ENCODE measurements at regions not wholly inside any gene's neighbourhood (a gene's known extent, or its start where the extent isn't known, plus 50 kb on each side); places are given as distances from the start of the nearest gene placed in this dataset.

DNA sequence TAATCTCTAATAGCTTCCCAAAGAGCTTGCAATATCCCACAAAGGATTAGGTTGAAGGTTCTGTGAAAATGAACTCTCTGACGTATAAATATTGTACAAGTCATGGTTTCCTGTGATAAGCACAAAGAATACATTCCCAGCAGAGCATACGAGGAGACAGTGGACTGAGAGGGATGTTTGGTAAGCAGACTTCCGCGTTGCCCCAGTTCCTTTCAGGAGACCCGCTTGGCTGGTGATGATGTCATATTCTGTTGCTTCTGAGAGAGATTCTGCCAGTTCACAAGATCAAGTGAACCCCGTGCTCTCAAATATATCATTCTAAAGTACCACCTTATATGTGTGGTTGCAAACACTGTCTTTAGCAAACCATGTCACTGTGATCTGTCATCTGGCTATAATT is 323.9 kb upstream of the CASK start:
- TF ChIP-seq, protein P1, sequence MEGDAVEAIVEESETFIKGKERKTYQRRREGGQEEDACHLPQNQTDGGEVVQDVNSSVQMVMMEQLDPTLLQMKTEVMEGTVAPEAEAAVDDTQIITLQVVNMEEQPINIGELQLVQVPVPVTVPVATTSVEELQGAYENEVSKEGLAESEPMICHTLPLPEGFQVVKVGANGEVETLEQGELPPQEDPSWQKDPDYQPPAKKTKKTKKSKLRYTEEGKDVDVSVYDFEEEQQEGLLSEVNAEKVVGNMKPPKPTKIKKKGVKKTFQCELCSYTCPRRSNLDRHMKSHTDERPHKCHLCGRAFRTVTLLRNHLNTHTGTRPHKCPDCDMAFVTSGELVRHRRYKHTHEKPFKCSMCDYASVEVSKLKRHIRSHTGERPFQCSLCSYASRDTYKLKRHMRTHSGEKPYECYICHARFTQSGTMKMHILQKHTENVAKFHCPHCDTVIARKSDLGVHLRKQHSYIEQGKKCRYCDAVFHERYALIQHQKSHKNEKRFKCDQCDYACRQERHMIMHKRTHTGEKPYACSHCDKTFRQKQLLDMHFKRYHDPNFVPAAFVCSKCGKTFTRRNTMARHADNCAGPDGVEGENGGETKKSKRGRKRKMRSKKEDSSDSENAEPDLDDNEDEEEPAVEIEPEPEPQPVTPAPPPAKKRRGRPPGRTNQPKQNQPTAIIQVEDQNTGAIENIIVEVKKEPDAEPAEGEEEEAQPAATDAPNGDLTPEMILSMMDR (IDR thresholded peaks at IDR 0.05), result no peak
- TF ChIP-seq POLR2A (IDR thresholded peaks at IDR 0.05), result no peak
